Spleen (tissue), 7 donors: ENCODE measurements at regions not wholly inside any gene's neighbourhood (a gene's known extent, or its start where the extent isn't known, plus 50 kb on each side); places are given as distances from the start of the nearest gene placed in this dataset.

Experiments
- CTCF ChIP-seq, 11 experiments: fragments of 200-600 bp in 7 of 11; fragments of 450-650 bp in 4 of 11; sonication (generic) in 4 of 11; IDR thresholded peaks in 8 of 11; conservative IDR thresholded peaks in 3 of 11; 1 replicate in 7 of 11; 2 replicates in 4 of 11; pipeline versions ENCODE4 v1.4.0 to v1.8.0; 2016 to 2021; ENCODE audit warnings: antibody characterized with exemption in 11 of 11, inconsistent platforms in 4 of 11, mild to moderate bottlenecking in 1 of 11
- POLR2A ChIP-seq, 3 donors: fragments of 450-650 bp; IDR thresholded peaks; one replicate each; pipeline ENCODE4 v1.5.1; 2017; ENCODE audit warnings: antibody characterized with exemption in 3 of 3, mild to moderate bottlenecking in 1 of 3
- POLR2AphosphoS5 ChIP-seq, 3 donors: sonication (generic); formaldehyde crosslinking; IDR thresholded peaks; one replicate each; pipeline ENCODE4 v1.5.1; 2017; ENCODE audit warnings: antibody characterized with exemption in 3 of 3
- donor health status: DM: no; HTN: no; CAD: no; lungs with moderate emphysema.
- donor health status: DM: no; HTN: no; CAD: no.
- donor health status: DM: no; HTN: no; CAD: no.

- TF ChIP-seq POLR2A (IDR thresholded peaks at IDR 0.05) (no peak), CTCF (IDR thresholded peaks at IDR 0.05 in 8 of 11, conservative IDR thresholded peaks at IDR 0.05 in 3 of 11) (no peak), POLR2AphosphoS5 (IDR thresholded peaks at IDR 0.05) (no peak)
Observed at GRCh38 chr1:72369069-72369757, 86.9 kb upstream of the NEGR1 start.
